Spleen (tissue), 7 donors: ENCODE measurements at regions not wholly inside any gene's neighbourhood (a gene's known extent, or its start where the extent isn't known, plus 50 kb on each side); places are given as distances from the start of the nearest gene placed in this dataset.

Source experiments
- POLR2A ChIP-seq, 3 donors: fragments of 450-650 bp; IDR thresholded peaks; one replicate each; pipeline ENCODE4 v1.5.1; 2017; ENCODE audit warnings: antibody characterized with exemption in 3 of 3, mild to moderate bottlenecking in 1 of 3
- POLR2AphosphoS5 ChIP-seq, 3 donors: sonication (generic); formaldehyde crosslinking; IDR thresholded peaks; one replicate each; pipeline ENCODE4 v1.5.1; 2017; ENCODE audit warnings: antibody characterized with exemption in 3 of 3
- TF ChIP-seq, protein P1 (sequence below), 11 experiments: fragments of 200-600 bp in 7 of 11; fragments of 450-650 bp in 4 of 11; sonication (generic) in 4 of 11; IDR thresholded peaks in 8 of 11; conservative IDR thresholded peaks in 3 of 11; 1 replicate in 7 of 11; 2 replicates in 4 of 11; pipeline versions ENCODE4 v1.4.0 to v1.8.0; 2016 to 2021; ENCODE audit warnings: antibody characterized with exemption in 11 of 11, inconsistent platforms in 4 of 11, mild to moderate bottlenecking in 1 of 11
- donor health status: DM: no; HTN: no; CAD: no; lungs with moderate emphysema.
- donor health status: DM: no; HTN: no; CAD: no.
- donor health status: DM: no; HTN: no; CAD: no.

GRCh38 chr5:67679184-67679841 lies 482.7 kb upstream of the CD180 start:
- TF ChIP-seq, protein P1, sequence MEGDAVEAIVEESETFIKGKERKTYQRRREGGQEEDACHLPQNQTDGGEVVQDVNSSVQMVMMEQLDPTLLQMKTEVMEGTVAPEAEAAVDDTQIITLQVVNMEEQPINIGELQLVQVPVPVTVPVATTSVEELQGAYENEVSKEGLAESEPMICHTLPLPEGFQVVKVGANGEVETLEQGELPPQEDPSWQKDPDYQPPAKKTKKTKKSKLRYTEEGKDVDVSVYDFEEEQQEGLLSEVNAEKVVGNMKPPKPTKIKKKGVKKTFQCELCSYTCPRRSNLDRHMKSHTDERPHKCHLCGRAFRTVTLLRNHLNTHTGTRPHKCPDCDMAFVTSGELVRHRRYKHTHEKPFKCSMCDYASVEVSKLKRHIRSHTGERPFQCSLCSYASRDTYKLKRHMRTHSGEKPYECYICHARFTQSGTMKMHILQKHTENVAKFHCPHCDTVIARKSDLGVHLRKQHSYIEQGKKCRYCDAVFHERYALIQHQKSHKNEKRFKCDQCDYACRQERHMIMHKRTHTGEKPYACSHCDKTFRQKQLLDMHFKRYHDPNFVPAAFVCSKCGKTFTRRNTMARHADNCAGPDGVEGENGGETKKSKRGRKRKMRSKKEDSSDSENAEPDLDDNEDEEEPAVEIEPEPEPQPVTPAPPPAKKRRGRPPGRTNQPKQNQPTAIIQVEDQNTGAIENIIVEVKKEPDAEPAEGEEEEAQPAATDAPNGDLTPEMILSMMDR (IDR thresholded peaks at IDR 0.05 in 8 of 11, conservative IDR thresholded peaks at IDR 0.05 in 3 of 11): no peak
- no peak for TF ChIP-seq POLR2AphosphoS5 (IDR thresholded peaks at IDR 0.05)
- no peak for TF ChIP-seq POLR2A (IDR thresholded peaks at IDR 0.05)
